Activated CD4-positive, alpha-beta T cell treated with anti-CD3 and anti-CD28 coated beads, Interleukin-10, Interleukin-2, amounts not matched to agents 100 ng/mL and 50 ng/mL, durations not matched to agents 16 hours and 8 hours (primary cell): ENCODE measurements at regions not wholly inside any gene's neighbourhood (a gene's known extent, or its start where the extent isn't known, plus 50 kb on each side); places are given as distances from the start of the nearest gene placed in this dataset.

Experiments
- DNase-seq: peaks from one replicate; pipeline ENCODE4 v3.0.0-alpha.2; 2020

DNA sequence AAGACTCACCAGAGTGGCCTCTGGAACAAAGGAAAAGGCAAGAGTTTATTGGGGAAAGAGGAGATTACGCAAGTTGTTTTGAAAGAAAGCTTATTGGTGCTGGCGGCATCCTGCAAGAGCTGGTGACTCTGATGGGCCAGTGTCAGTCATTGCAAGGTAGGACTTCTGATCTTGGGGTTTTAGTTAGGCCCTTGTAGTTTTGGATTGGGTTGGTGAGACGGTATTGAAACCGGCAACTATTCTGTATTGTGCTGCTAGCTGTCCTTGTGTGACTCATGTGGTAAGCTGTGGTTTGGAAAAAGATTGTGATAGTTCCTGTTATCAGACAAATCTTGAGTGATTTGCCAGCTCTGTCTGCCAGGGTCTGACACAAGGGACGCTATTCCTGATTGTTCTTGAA, 159.1 kb upstream of the PIEZO2 start:
- DNase-seq, result peak; percentile 45

DNA sequence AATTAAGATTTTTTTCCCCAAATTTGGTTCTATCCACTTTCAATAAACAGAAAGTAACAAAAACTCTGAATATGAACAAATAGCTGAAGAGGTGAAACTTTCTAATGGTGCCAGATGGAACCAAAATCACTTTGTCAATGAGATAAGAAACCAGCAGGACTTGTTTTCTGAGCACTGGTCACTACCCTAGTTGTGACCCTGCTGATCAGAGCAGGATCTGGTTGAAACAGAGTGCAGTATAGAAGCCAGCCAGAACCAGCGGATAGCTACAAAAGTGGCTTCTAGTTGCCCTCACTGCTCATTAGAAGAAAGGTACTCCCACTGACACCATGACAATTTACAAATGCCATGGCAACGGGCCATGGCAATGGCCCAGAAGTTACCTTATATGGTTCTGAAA, 158.3 kb upstream of the PIEZO2 start:
- DNase-seq, result no peak

DNA sequence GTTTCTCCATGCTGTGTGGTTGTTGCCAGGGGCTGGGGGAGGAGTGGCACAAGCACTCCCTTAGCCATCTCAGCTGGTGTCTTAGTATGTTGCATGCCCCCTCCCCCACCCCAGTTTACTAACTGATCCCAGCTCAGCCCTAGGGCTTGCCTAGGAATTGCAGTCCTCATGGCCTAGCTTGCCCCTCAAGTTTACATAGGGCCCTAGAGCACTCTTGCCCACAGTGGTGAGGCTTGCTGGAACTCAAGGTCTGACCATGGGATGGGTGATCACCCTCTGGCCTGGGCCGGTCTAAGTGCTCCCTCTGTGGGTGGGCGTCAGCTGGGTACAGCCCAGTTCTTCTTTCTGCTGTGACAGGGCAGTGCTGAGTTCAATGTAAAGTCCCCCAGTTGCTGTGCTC, 156.1 kb upstream of the PIEZO2 start:
- no peak for DNase-seq

DNA sequence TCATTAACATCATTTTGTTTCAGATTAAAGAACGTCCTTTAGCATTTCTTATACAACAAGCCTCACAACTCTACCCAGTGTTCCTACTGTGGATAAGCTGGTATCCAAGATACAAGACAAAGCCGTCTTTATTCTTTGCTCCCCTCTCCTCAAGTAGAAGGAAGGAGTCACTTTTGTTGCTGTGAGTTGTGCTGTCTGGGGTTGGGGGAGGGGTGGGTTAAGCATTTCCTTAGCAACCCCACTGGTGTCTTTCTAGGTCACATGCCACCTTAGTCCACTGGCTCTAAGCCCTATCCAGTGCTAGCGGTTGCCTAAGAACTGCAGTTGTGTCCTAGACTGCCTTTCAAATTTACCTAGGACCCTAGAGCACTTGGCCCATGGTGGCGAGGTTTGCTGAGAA, 155.6 kb upstream of the PIEZO2 start:
- DNase-seq, result no peak

DNA sequence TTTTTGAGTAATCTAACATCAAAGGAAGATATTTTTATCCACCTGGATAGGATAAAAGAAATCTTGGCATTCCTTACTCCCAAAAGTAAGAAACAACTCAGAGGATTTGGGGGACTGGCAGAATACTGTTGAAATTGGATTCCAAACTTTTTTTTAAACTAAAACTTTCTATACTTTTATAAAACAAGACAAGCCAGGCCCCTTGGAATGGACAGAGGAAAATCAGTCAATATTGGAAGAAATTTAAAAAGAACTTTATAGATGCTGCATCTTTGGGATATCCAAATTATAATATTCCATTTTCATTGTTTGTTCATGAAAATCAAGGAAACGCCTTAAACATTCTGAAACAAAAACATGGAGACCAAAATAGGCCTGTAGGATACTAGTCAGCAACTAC, 147.6 kb upstream of the PIEZO2 start:
- no peak for DNase-seq

DNA sequence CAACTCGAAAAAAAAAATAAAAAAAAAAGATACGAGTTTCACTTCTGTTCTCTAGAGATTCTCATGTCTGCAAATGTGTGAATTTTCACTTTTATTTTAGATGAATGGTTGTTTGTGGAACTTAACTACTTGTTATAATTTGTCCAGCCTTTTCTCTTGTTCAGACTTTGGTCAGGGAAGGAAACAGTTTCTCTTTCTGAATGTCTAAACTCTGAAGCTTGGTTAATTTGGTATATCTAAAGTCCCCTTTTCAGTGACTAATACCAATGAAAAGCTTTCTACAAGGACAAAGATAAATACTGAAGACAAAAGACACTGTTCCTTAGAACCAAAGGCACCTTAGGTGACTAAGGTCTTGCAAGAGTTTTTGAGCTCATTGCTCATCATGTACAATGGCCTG, 144.4 kb upstream of the PIEZO2 start:
- DNase-seq, result no peak

DNA sequence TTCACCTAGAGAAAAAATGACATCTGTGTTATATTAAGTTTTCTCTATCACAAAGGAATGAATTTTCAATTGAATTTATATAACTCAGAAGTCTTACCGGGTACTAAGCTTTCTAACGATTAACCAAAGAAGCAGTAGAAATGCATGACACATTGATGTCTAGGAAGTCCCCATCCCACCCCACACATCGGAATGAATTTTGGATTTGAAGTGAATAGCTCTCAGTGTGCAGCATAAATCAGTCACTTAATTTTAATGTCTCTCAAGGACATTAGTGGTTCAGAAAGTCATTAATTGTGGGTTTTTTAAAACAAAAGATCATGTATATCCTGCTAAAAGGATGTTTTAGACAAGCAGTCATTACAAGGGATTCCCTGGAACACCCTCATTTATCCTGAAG, 141.4 kb upstream of the PIEZO2 start:
- no peak for DNase-seq

DNA sequence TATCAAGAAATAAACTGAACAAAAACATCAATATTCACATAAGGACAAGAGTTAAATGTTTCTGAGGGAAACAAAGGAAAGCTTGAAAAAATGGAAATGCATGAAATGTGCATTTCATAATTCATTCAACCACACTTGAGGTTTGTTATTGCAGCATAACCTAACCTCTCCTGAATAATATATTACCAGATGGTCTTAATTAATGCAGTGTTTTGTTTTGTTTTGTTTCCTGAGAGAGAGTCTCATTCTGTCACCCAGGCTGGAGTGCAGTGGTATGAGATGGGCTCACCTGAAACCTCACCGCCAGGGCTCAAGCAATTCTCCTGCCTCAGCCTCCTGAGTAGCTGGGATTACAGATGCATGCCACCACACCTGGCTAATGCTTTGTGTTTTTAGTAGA, 139.9 kb upstream of the PIEZO2 start:
- DNase-seq, result no peak

DNA sequence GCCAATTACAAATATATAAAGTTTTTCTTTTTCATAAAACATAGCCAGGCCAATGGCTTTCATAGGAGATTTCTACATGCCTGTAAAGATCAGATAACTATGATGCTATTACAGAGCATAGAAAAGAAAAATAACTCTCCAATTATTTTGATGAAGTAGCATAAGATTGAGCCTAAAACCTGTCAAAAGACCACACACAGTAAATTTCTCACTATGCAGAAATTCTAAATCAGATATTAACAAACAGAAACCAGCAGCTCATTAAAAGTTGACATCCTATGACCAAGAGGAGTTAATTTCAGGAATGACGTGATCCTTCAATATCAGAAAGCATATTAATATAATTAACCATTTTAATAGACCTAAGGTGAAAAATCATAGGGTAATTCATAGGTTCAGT, 139.0 kb upstream of the PIEZO2 start:
- DNase-seq, result no peak

DNA sequence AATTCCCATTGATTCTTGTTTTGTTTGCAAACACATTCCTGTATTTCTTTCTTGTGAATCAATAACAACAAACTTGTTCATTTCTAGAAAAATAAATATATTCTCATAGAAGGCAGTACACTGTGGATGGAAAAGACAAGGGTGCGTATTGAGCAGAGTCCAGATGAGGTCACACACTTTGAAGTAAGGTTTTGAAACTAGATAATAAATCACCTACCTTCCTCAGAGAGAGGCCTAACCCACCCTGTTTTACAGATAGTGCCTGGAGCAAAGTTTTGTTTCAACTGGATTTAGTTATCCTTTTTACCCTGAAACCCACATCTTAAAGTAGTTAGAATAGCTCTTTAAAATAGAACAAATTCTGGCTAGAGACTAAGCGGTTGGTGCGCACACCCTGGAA, 137.1 kb upstream of the PIEZO2 start:
- DNase-seq, result no peak

DNA sequence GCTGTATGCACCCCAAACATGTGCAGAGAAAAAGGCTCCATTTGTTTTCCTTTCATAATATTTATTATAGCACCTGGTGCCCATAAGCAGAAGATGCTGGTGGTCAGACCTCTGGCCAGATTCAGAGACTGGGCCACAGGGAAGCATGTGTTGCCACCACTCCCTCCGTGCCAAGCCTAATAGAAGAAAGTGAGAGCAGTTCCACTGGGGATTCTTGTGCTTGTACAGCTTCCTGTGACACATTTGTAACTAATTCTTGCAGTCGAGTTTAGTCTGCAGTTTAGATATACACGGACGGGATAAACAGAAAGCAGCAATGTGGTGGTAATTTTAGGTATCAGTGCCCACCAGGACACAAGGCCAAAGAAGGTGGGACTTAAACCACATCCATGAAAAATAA, 135.4 kb upstream of the PIEZO2 start:
- no peak for DNase-seq

DNA sequence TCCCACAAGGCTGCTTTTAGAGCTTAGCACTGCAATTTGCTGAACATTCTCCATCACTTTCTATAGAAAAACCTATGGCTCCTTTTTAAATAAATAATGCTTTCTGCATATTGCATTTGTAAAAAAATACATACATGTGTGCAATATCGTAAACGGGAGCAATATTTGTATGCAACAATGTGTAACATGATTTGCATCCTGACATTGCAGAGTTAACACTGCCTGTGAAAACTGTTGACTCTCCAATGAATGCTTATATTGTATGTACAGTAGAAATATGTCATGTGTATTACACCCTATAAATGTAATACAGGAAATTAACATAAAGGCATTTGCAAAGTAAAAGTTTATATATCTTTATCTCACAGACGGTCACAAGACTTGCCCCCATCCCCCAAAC, 135.0 kb upstream of the PIEZO2 start:
- no peak for DNase-seq

DNA sequence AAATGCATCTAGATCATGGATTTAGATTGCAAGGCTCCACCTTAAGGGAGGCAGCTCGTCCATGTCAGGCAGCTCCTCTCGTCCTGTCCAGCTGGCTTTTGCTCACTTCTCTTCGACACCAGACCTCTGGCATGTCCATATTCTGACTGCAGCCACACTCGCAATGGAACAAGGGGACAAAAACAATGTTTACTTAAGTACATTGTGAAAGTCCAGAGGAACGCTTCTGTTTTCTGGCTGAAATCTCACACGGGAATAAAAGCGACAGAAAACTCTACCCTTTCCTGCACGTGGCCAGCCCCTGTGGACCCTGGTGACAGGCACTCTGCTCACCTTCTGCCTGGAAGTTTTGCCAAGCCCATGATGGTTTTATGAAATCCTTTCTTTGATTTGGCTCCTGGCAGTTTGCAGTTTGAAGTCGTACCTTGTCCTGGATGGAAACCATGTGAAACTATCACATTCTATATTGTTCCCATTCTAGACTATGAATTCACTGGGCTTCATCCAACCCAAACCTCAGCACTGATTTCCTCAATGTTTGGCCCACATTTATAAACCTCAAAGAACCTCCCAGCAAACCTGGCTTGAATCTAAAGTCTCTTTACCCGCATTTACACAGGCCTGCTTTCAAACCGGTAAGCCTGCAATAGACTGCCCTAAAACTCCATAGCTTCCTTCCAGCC, 134.3 kb upstream of the PIEZO2 start:
- DNase-seq, result no peak

DNA sequence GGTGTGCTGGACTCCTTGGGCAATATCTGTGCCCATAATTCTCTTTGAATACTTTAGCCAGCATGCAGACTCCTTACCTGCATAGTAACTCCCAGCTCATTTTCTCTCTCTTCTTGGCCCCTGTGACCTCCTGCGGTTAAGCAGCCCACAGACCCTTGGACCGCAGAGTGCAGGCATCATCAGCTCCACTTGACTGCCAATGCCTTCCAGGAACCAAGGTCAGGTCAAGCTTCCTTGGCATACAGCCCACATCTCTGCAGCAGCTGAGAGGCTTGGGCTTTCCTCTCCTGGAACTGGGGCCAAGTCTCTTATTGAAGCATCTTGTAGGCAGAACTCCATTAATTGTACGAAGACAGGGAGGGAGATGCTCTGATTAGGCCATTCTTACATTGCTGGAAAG, 130.1 kb upstream of the PIEZO2 start:
- DNase-seq, result no peak

DNA sequence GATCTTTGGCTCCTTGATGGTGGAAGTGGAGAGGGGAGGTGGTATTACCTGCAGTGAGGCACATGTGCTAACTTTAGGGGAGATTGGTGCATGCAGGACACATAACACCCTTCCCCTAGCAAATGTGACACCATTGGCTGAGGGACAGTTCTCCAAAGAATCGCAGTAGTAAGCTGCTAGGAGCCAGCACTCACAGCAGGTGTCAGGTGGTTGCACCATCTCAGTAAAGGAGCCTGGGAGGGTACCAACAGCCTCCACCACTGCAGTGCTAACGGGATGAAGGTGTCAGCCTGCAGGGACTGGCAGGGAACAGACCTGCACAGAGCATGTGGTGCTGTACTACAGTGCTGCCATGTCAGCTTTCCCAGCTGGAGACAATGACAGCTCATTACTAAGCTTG, 127.3 kb upstream of the PIEZO2 start:
- no peak for DNase-seq

DNA sequence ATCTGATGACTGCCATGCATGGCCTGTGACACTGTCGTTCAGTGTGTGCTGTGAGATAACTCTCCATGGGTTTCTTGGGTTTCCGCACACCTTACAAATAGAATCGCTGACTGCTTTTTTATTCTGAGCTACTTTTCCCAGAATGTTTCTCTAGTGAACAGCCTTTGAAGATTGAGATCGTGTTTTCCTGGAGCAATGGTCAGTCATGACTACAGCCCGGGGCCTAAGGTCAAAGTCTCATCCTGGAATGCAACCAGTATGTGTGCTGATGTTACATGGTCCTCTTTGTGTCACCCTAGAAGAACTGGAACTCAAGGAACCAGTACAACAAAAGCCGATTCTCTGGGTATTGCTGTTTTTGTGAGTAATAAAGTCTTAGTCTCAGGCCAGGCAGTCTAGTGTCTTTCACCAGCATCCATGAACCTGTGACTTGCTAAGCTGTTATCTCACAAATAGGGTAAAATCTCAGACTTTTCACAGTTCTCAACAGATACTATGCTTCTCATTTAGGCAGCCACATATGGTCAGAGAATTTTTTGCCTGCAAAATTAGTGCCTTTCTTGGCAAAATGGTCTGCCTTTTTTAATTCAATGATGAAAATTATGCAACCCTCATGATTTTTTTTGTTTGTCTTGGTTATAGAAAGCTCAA, 124.9 kb upstream of the PIEZO2 start:
- no peak for DNase-seq

DNA sequence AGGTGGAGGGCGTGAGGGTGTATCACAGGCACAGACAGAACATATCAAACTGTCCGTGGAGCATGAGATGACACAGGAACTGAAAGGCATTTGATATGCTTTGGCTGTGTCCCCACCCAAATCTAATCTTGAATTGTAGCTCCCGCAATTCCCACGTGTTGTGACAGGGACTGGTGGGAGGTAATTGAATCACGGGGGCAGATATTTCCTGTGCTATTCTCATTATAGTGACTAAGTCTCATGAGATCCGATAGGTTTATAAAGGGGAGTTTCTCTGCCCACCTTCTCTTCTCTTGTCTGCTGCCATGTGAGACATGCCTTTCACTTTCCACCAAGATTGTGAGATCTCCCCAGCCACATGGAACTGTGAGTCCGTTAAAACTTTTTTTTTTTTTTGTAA, 123.1 kb upstream of the PIEZO2 start:
- no peak for DNase-seq

DNA sequence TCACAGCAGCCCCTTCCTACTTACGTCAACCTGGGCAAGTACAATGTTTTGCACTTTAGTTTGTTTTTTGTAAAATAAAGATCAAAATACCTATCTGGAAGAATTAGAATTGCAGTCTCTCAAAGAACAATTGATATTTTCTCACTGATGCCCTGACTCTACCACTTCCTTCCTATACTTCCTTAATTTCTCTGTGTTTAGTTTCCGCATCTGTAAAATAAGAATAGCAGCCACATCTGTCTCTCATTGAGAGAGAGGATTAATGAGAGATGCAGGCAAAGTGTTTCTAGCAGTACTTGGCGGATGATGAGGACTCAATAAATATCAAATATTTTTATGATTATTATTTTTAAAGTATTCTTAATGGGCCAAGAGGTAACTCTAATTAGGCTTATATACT, 122.6 kb upstream of the PIEZO2 start:
- no peak for DNase-seq

DNA sequence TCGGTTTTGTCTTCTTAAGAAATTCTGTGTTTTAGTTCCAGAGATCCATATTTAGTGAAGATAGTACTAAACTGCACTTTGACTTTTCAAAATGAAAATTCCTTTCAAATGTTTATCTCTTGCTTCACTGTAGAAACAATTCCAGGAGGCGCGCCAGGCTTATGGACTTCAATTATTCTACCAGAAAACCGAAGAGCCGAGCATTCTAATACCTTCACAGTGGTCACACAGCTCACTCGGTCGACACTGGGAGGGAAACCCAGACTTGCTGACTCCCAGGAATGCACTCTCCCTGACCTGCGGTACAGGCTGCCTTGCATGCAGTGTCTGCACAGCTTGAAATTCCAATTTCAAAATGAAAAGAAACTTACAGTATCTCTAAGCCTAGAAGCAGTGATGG, 119.9 kb upstream of the PIEZO2 start:
- DNase-seq, result no peak

DNA sequence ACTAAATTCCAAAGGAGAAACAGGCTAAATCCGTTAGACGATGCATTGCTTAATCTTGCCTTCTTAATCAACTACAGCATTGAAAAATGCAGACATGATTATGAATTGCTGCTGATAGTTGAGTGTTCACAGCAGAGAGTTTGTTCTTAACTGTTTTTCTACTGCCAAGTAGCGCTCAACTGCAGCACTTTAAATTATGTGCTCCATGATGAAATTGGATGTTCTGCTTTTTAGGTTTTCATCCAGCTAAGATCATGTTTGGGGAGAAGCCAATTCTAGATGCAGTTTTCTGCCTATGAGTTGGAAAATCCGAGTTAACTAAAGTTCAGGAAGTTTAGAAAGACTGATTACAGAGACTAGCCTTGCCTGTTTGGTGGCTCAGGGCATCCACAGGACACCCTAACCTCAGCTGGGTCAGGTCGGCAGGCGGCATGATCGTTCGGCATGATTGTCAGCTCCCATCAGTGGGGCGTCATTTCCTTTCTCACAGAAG, 119.4 kb upstream of the PIEZO2 start:
- no peak for DNase-seq

DNA sequence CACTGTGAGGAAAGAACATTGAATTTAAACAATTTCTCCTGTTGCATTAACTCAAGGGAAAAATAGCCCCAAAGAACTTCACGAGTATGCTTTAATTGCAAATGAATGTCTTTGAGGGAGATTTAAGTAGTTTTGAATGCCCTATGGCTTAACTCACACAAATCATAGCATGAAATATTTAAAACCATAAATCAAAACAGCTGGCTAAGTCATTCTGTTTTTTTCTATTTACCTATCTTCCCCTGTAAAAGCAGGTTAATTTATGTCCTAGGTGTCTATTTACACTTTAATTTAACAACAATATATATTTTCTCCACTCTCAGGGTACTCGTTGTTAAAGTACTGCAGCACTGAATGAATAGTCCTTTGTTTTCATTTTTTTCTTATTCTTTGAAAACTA, 118.8 kb upstream of the PIEZO2 start:
- no peak for DNase-seq

DNA sequence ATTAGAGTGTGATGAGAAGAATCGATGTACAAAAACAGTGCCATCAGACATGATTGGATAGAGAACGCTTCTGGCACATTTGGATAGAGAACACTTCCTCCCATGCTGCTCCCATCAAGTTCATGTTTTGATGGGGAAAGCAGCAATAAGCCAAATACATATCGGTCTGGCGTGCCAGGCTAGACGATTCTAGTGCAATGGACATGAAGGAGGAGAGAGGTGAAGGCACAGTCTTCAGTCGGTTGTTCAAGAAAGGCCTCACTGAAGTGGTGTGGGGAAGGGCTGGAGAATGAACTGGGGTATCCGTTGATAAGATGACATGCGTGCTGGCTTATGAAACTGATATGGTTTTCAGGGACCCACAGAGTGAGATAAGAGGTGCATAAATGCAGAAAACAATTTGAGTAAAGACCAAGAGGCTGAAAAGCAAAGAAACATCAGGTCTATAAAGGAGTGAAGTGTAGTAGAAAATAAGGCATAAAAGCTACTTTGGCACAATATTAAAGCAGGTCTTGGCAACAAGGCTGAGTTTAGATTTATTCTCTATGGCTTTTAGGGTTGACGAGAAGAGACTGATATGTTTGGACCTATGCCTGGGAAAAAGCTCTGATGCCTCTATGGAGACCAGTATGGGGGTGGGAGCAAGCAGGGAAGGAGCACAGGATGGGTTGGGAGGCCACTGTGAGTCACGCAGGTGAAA, 117.6 kb upstream of the PIEZO2 start:
- no peak for DNase-seq

DNA sequence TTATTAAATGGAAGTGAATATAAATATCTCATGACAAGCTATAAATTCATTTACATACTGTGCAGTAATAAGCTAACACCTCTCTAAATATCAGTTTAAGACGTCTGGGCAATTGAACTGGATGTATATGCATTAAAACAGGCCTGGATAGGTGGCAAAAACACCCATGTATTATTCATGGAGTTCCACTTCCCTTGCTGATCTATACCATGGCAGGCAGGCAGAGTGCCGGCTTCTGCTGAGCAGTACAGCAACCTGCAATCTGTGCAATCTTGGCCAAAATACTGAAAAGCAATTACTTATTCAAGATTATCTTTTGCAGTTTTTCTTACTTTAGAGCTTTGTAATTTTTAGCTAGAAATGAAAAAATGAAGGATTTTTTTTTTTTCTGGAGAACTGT, 112.1 kb upstream of the PIEZO2 start:
- DNase-seq, result no peak

DNA sequence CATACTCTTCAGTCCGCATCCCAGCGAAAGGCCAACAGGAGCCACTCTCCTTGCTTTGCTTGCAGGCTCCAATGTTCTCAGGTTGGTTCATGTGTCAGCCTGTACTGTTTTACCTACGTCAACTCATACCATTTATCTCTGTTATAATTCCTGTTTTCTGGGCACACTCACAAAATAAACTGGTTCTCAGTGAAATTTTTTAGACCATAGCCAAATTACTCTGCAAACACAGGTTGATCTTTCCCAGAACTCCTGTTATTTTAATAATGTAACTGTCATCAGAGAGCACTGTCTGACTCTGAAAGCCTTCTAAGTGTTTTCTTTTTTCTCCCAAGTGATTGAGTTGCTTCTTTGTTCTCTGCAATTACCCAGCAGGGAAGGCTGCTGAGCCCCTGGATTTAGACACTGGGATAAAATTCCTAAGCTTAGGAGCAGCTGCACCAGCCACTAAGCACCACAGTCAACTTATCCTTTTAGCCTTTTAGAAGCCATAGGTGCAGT, 111.6 kb upstream of the PIEZO2 start:
- no peak for DNase-seq
